Stimulated activated naive CD4-positive, alpha-beta T cell (primary cell): ENCODE measurements at regions not wholly inside any gene's neighbourhood (a gene's known extent, or its start where the extent isn't known, plus 50 kb on each side); places are given as distances from the start of the nearest gene placed in this dataset.
"Not testable (repeated sequence)": the region's sequence is repeated elsewhere in the genome, so short reads cannot be mapped to it uniquely, and the experiment has no call there.

Source experiments
- DNase-seq, 6 experiments: peaks; one replicate each; lab custom pipeline; 2025; lab: John Stamatoyannopoulos, UW

DNA sequence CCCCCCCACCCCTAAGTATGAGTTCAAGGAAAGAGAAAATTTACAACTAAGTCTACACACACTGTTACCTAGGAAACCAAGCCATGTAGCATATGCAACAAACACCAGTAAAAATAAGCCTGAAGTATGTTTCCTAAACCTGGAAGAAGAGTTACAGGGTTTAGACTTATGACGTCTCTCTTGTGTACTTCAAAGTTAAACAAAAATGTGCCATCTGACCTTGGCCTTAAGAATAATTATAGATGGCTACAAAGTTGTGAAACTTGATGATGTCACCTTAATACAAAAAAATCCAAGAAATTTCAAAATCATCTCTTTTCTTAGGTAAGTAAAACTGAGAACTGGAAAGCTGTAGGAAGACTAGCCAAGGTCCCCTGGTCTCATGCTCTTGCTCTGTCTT lies 297.6 kb upstream of the NRXN1 start:
- no peak for DNase-seq

DNA sequence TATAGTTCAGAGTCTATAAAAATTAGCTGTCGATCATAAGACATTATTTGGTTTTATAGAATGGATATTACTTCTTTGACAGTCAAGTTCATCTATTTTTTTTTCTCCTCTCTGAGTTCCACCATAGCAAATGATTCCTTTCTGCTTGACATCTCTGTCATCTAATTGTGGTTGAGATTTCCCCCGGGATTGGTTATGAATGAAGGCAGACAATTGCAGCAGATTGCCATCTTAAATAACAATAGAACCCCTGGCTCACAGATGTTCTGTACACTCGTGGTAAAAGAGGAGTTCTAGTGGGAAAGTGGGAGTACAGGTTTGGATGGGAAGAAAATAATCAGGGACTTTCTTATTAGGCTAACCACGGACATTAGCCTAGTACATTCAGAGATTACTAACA lies 292.1 kb upstream of the NRXN1 start:
- DNase-seq = no peak

DNA sequence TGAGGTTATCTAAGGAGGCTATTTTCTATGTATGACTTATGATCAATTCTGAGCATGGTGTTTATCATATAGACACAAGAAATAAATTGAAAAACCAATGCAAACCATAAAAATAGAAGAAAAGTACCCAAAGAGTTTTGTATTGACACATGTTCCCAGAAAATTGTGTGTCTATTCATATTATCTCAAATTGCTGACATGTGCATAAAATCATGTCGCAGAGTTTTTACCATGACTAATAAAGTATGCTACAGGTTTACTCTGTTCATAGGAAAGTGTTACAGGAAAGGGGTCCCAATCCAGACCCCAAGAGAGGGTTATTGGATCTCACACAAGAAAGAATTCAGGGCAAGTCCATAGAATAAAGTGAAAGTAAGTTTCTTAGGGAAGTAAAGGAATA lies 290.7 kb upstream of the NRXN1 start:
- no peak for DNase-seq

DNA sequence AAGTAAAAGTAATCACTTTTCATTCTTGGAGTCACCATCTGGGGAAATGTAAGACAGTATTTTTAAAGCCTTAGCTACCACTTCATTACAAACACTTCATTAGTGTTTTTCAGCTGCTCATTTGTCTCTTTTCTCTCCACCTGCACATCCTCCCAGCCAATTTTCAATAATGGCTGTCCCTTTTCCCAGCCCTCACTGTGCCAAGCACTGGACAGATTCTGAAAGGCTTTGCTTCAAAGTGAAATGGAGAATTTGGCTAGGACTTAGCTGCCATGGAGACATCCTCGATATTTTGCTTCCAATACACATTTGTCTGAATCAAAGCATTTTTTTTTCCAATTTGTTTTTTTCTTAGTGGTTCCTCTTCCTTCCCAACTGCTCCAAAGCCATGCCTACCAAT lies 272.4 kb upstream of the NRXN1 start:
- no peak for DNase-seq

DNA sequence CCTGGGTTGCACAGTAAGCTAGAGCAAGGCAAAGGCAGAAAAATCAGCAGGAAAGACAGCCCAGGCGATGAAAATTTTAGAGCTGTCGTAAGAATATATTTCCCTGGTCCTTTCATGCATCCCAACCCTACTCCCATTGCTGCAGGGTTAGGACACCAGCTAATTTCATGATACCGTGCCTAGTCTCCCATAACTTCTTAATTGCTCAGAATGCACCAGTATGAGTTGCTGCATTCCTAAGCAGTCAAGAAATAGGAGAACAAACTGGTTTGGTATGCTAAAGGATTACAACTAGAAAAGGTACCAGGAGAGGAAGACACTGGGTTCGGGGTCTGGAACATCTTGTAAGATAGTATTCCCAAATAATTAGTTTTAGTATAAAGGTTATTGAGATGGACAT lies 269.4 kb upstream of the NRXN1 start:
- no peak for DNase-seq

DNA sequence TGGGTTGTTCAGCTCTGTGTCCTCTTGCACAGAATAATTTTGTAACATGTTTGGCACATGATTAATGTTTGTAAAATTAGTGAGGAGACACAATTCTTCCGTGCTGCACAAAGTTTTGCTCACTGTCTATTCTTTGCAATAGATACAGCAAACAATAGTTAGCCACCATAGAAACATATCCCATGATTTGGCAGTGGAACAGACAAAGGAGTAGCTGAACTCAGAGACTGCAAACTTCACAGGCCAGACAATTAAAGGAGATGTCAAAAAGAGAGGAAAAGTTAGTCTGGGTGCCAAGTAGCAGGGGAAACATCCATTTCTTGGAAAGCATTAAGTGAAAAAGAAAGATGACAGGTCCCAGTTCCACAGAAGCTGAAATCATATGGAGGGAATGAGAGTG lies 267.4 kb upstream of the NRXN1 start:
- no peak for DNase-seq

DNA sequence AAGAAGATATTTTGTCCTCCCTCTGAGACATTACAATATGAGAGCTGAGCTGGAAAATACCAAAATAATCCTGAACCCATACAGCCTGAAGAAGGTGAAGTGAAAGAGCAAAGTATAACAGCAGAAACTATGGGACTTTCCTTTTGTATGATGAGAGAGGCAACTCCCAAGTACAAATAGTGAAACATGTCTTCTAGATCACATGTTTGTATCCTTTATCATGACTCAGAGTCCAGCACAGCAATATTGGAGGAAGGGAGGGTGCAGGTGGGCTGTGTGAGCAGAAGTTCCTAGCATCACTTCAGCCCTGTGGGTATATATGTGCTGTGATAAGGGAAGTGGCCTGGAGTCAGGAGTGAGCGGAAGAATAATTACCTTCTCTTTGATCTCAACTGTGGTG lies 265.6 kb upstream of the NRXN1 start:
- DNase-seq = no peak

DNA sequence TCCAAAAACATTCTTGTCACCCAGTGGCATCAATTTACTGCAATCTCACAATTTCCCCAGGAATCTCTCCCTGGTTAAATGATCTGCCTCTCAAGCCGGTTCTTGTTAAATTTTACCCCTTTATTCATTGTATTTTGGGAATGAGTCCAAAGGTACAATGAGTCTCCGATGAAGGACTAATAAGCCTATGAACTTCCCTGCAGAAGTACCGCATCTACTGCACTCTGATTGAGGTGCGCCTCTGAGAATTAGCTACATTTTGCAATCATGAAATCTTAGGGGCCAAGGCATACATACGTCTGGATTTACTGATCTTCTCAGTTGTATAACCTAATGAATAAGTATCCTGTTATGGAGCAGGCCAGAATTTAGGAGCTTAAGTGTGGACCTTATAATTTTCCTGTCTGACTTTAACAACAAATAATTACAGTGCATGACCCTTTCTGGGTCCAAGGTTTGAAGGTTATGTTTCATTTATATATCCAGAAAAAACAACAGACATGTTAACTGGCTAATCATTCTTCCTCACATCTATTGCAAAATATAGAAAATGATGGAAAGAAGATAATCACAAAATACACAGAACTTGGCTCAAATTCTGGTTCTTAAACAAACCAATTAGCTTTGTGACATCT lies 261.8 kb upstream of the NRXN1 start:
- no peak for DNase-seq

DNA sequence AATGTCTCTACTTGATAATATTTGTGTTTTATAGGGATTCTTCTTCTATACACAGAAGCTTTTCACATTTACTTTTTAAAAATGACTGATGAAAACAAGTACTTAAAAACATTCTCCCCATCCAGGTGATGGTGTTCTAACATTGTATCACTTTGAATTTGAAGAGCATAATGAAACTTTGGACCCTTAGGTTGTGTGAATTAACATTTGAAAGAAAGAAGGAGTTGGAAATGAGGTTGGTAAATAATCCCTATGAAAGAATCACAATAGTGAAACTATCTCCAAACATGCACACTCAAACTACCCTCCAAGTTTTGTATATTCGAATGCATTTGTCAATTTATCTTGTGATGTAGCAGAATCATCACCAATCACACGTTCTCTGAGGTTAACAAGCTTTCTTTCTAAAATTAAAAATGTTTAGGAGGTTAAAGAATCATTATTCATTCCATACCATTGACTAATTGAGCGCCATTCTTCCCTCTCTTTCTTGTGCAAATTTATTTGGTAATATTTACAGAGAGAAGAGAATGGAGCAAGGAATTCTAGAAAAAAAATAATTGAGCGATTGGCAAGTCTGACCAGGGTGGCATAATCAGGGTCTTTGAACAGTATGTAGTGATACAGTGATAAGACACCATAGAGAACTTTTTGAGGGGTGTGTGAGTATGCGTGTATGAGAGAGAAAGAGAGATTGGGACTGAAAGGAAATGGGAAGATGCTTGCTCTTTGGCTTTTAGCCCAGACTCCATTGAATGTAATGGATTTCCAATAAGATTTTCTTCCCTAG lies 260.0 kb upstream of the NRXN1 start:
- no peak for DNase-seq

DNA sequence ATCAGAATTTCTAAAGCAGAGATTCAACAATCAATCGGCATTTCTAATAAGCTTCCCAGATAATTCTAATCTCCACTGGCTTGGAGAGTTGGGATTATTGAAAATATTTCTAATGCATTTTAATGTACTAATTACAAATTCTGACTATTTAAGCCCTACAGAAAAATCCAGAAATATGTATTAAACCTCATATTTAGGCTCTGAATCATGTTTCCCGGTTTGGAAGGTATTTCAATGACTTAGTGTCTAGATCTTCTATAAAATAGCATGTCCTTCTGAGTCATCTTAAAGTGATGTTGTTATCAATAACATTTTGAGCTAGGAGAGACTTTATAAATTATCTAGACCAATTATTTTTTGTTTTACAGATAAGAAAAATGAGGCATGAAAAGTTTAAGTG lies 258.8 kb upstream of the NRXN1 start:
- DNase-seq = no peak

DNA sequence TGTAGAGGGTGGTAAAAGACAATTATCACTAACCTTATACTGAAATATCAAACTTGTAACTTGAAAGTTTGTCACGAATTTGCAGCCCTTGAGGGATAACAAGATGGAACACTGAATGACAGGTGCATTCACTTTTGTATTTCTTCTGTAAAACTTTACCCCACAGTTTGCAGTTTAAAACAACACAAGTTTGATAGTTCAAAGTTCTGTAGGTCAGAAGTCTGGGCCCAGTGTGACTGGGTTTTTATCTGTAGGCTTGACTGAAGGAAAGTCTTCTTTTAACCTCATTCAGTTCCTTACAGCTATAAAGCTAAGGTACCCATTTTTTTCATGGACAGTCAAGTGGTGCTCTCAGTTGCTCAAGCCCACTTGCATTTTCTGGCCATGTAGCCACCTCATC lies 257.1 kb upstream of the NRXN1 start:
- no peak for DNase-seq

DNA sequence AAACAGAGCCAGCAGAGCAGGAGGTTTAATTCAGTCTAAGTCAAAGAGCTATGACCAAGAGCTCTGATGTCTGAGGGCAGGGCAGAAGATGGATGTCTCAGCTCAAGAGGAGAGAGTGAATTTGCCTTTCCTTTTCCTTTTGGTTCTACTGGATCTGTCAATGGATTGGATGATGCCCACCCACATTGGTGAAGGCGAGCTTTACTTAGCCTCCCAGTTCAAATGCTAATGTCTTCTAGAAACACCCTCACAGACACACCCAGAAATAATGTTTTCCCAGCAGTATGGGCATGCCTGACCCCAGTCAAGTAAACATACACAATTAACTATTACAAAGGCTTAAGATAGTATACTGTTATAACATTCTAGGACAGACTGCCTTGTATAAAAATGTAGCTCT lies 236.3 kb upstream of the NRXN1 start:
- DNase-seq = no peak

DNA sequence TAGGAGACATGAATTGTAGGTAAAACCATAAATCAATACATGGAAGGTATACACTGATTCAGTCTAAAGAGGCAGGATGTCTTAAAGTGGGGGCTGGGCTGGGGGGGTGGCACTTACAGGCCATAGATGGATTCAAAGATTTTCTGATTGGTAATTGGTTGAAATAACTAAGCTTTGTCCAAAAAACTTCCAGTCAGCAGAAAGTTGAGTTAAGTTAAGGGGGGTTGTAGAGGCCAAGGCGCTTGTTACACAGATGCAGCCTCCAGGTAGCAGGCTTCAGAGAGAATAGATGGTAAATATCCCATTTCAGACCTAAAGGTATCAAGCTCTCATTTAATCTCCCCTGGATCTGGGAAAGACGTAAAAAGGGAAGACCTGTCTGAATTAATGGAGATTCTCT lies 233.6 kb upstream of the NRXN1 start:
- no peak for DNase-seq

DNA sequence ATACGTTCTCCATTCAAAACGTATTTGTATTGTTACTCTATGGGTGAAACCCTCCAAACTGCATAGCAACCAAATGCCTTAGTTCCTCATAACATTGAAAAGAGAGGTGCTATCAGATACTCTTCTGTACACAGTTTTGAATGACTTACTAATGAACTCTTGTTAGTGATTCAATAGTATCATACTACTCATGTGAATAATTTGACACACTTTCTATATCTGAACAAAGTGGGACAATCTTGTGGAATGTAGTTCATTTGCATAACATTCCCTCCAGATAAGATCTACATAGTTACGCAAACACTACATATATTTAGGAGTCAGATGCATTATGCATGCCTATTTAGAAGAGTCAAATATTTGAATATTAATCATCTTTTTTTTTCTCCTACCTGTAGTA lies 232.0 kb upstream of the NRXN1 start:
- no peak for DNase-seq

DNA sequence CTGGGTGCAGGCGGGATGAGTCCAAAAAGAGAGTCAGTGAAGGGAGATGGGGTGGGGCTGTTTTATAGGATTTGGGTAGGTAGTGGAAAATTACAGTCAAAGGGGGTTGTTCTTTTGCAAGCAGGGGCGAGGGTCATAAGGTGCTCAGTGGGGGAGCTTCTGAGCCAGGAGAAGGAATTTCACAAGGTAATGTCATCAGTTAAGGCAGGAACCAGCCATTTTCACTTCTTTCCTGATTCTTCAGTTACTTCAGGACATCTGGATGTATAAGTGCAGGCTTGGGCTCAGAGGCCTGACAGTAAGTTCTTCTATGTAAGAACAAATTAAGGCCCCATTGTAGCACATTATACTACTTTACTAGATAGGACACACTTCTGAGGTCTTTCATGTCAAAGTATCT lies 231.2 kb upstream of the NRXN1 start:
- not testable (repeated sequence) for DNase-seq

DNA sequence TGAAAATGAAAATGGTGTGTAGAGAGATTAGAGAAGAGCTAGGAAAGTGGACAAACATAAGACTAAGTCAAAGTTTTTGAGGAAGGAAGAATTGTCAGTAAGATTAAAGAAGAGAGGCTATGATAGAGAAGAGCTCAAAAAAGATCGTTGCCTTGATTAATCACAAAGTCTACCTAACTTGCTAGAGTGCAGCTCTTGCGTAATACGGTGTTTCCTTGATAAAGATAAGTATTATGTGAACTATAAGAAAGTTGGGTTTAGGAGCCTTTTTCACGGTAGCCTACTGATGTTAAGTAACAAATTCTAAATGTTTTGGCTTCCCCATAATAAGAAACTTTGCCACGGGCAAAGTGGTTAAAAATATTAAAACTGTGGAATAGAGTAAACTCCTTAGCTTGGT lies 226.4 kb upstream of the NRXN1 start:
- DNase-seq = no peak

DNA sequence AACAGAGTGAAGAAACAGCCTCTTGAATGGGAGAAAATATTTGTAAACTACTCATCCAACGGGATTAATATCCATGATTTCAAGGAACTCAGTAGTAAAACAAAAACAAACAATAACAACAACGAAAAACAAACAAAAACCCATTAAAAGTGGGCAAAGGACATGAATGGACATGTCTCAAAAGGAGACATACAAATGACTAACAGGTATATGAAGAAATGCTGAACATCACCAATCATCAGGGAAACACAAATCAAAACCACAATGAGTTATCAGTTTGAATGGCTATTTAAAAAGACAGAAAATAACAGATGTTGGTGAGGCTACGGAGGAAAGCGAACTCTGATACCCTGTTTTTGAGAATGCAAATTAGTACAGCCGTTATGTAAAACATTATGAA lies 224.8 kb upstream of the NRXN1 start:
- no peak for DNase-seq

DNA sequence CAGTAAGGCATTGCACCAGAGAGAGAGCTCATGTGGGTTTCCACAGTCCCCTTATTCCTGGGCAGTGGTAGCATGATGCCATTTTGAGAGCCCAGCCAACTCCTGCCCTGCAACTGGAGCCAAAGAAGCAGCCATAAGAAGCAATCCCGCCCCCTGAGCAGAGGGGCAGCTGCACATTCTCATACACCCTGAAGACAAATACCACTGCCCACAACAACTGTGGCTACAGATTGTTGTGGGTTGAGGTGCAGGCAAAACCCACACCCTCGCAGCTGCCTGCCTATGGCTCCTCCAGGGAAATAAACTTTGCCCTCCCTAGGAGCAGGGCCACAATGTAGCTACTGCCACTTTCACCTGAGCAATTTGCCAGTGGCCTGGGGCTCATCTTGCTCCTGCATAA lies 219.4 kb upstream of the NRXN1 start:
- DNase-seq = no peak

DNA sequence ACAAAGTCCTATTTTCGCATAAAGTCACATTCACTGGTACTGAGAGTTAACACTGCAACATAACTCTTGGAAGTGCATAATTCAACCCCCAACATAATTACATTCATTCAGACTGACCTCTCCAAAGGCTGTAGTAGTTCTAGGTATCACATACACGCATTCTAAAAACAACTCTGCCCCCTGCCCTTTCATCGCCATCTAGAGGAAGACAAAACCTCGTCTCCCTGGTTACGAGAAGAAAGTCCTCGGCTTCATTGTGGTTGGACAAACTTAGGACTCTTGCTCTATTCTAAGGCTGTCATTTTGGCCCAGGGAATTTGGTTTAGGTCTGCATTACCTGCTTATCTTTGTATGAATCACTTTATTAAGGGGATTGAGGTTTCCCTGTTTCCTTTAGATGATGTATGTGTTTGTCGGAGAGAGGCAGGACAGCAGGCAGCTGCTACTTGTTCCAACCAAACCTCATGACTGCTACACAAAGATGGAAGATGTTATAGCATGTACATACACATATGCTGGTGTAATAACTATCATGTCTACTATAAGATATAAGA lies 215.4 kb upstream of the NRXN1 start:
- no peak for DNase-seq

DNA sequence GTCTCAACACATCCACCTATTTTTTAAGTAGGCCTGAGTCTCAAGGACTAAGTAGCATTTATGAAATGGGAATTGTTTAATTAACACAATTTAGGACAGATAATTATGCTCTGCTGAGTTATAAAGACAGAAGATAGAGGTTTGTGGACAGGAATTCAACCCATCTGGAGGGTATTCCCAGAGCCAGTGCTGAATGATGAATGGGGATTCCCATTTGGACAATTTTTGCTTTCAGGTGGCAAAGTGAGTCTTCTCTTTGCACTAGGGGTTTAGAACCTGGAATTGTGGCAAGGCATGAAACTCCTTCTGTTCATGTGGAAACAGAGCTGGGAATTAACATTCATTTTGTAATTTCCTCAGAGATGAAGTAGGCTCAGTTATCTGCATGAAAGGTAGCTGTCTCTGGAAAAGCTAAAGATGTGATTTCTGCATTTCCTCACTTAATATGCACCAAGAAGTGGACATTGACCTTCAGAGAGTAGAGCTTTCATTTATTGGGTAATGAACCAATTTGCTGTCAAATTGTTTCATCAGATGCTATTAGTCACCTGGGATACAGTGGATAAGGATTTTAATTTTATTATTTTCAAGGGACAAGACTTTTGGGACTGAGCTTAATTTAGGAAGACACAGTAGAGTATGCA lies 212.1 kb upstream of the NRXN1 start:
- DNase-seq = no peak

DNA sequence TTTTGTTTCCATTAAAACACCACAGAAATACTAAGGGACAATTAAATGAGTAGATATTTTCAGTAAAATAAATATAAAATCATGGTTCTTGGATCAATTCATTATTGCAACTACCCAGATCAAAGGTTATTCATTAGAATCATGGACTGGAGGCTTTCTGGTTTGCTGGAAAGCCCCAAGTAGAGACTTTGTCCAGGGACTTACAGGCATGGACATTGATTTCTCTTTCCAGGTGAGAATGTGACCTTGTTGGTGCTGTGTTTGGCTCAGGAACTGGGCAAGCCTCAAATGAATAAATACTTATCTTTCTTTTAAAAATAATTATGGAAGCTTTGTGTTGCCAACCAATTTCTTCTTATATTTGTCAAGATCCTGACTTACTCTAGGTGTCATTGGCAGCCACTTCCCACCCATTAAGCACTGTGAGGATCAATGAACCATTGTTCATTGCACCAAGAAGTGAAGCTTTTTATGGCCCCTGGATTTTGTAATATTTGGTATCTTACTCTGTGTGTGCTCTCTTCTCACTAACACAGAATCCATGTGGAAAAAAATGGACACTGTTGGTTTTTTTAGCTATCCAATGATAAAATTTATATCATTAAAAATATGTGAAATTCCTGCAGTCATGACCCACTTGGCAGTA lies 205.8 kb upstream of the NRXN1 start:
- no peak for DNase-seq

DNA sequence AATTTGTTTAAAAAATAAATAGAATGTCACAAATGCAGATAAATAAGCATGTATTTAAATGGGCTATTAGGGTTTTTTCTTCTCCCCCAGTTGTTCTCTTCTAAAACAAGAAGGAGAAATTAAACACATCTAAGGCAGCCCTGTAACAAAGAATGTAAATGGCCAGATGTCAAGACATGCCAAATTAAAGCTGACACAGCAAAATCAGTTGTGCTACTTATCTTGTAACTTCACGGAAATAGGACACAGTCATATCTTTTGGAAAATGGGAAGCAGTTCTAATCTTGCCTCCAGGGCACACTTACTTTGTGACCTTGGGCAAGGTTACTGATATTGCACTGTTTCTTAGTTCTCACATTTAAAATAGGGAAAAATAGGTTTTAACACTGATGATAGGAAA lies 200.1 kb upstream of the NRXN1 start:
- DNase-seq = no peak

DNA sequence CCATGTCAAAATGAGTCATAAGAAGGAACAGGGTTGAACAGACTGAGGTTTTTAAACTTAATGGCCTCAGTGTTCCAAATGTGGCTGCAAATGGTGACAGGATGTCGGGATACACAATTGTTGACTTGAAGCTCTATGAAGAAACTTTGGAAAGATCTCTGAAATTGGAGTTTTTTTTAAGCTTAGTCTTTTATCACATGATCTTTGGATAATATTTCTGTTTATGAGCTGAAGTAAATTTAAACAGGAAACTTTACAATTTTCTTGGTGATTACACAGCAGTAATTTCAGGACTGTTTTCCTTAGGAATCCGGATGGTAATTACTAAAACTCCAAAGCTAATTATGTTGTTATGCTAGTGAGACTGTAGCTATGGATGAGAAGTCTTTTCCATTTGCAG lies 199.1 kb upstream of the NRXN1 start:
- DNase-seq = no peak
